ENCODE measurements at regions not wholly inside any gene's neighbourhood (a gene's known extent, or its start where the extent isn't known, plus 50 kb on each side); places are given as distances from the start of the nearest gene placed in this dataset.

GRCh38 chr5:39951070-39951469, 526.3 kb upstream of the DAB2 start:
- no peak overlapping the region for H3K4me3 Mint-ChIP-seq

GRCh38 chr5:39948867-39949468, 524.2 kb upstream of the DAB2 start:
- peaks cover 0 to 5% (median 2%) of the 10 kb centered on the region in 4 donors for H3K4me1 Mint-ChIP-seq
- POLR2A ChIA-PET (ENCODE audit: partially characterized antibody), result interaction anchor here (1.0 to 1.2 kb wide), 2 partner anchors 731 to 735 kb away, joined by 4 read pairs; partner anchors contain the start of gene PTGER4

More at GRCh38 chr5:39951070-39951469, 526.3 kb upstream of the DAB2 start:
- Mint-ChIP-seq H3K9me3 (peaks cover 0 to 3% (median 0%) of the 10 kb centered on the region in 8 donors), H3K4me1 (peaks cover 0 to 5% (median 2%) of the 10 kb centered on the region in 4 donors), H3K36me3 (no peaks in the 10 kb centered on the region), H3K27ac (no peak overlapping the region), H3K27me3 (no peaks in the 10 kb centered on the region)
- ChIA-PET CTCF (ENCODE audit: partially characterized antibody) (interaction anchor here (1.6 kb wide), 1 partner anchor 735 kb away, joined by 11 read pairs; no protein-coding TSS in a partner anchor), POLR2A (ENCODE audit: partially characterized antibody) (no interaction called here)
- intact Hi-C loops (cut with micrococcal nuclease), result loop anchor here (2.0 kb wide), 1 partner anchor 490 kb away; no protein-coding TSS in a partner anchor
- no peaks in the 10 kb centered on the region for H3K27me3 ChIP-seq (ENCODE audit: insufficient read depth, low read length)
- no peak overlapping the region for H3K4me3 ChIP-seq (ENCODE audit: low read length in 2 of 2)
- DNase-seq, result no peak
- H3K27ac ChIP-seq (ENCODE audit: low read depth, low read length), result no peak overlapping the region
- H3K9me3 ChIP-seq (ENCODE audit: control insufficient read depth in 1 of 2, low read length in 2 of 2), result no peaks in the 10 kb centered on the region
- H3K36me3 ChIP-seq (ENCODE audit: insufficient read depth, low read length), result no peaks in the 10 kb centered on the region
- no peaks in the 10 kb centered on the region for H3K4me1 ChIP-seq (ENCODE audit: insufficient read depth, low read length)

GRCh38 chr5:39948341-39948740, 523.6 kb upstream of the DAB2 start:
- no peak for DNase-seq
- Histone ChIP-seq H3K36me3 (ENCODE audit: insufficient read depth, low read length) (no peaks in the 10 kb centered on the region), H3K27me3 (ENCODE audit: insufficient read depth, low read length) (no peaks in the 10 kb centered on the region), H3K4me1 (ENCODE audit: insufficient read depth, low read length) (no peaks in the 10 kb centered on the region), H3K27ac (ENCODE audit: low read depth, low read length) (no peak overlapping the region), H3K4me3 (ENCODE audit: low read length in 2 of 2) (no peak overlapping the region), H3K9me3 (ENCODE audit: control insufficient read depth in 1 of 2, low read length in 2 of 2) (no peaks in the 10 kb centered on the region)
- Mint-ChIP-seq H3K4me1 (peaks cover 0 to 5% (median 2%) of the 10 kb centered on the region in 4 donors), H3K4me3 (no peak overlapping the region), H3K36me3 (no peaks in the 10 kb centered on the region), H3K9me3 (peaks cover 0 to 2% (median 0%) of the 10 kb centered on the region in 8 donors), H3K27me3 (no peaks in the 10 kb centered on the region), H3K27ac (no peak overlapping the region)
- ChIA-PET CTCF (ENCODE audit: partially characterized antibody) (interaction anchor here (0.7 to 3.8 kb wide), 28 partner anchors 7 to 798 kb away, joined by 3 to 35 read pairs (median 4); partner anchors contain the start of gene PTGER4), POLR2A (ENCODE audit: partially characterized antibody) (interaction anchor here (1.2 kb wide), 1 partner anchor 732 kb away, joined by 4 read pairs; the partner anchor contains the start of gene PTGER4)
- intact Hi-C loops (cut with micrococcal nuclease), result loop anchor here (5.0 kb wide), 1 partner anchor 371 kb away; no protein-coding TSS in a partner anchor

More at GRCh38 chr5:39948867-39949468, 524.2 kb upstream of the DAB2 start:
- peak; percentile 64 to 69 (median 66) for DNase-seq
- Histone ChIP-seq H3K4me3 (ENCODE audit: low read length in 2 of 2) (no peak overlapping the region), H3K27ac (ENCODE audit: low read depth, low read length) (no peak overlapping the region), H3K36me3 (ENCODE audit: insufficient read depth, low read length) (no peaks in the 10 kb centered on the region), H3K27me3 (ENCODE audit: insufficient read depth, low read length) (no peaks in the 10 kb centered on the region), H3K9me3 (ENCODE audit: control insufficient read depth in 1 of 2, low read length in 2 of 2) (no peaks in the 10 kb centered on the region), H3K4me1 (ENCODE audit: insufficient read depth, low read length) (no peaks in the 10 kb centered on the region)
- Mint-ChIP-seq H3K4me3 (no peak overlapping the region), H3K9me3 (peaks cover 0 to 2% (median 0%) of the 10 kb centered on the region in 8 donors), H3K27ac (no peak overlapping the region), H3K36me3 (no peaks in the 10 kb centered on the region), H3K27me3 (no peaks in the 10 kb centered on the region)
- intact Hi-C loops (cut with micrococcal nuclease), result loop anchor here (1.0 to 5.0 kb wide), 5 partner anchors 372 to 930 kb away; partner anchors contain the start of gene PRKAA1
- CTCF ChIA-PET (ENCODE audit: partially characterized antibody), result interaction anchor here (0.6 to 3.8 kb wide), 36 partner anchors 8 to 806 kb away, joined by 3 to 35 read pairs (median 4); partner anchors contain the start of gene PTGER4

GRCh38 chr5:39947657-39948056, 522.9 kb upstream of the DAB2 start:
- no peaks in the 10 kb centered on the region for H3K36me3 Mint-ChIP-seq
- H3K9me3 Mint-ChIP-seq, result peaks cover 0 to 2% (median 0%) of the 10 kb centered on the region in 8 donors
- intact Hi-C loops (cut with micrococcal nuclease), result loop anchor here (5.0 kb wide), 1 partner anchor 370 kb away; no protein-coding TSS in a partner anchor
- Histone ChIP-seq H3K27me3 (ENCODE audit: insufficient read depth, low read length) (no peaks in the 10 kb centered on the region), H3K4me3 (ENCODE audit: low read length in 2 of 2) (no peak overlapping the region), H3K4me1 (ENCODE audit: insufficient read depth, low read length) (no peaks in the 10 kb centered on the region), H3K9me3 (ENCODE audit: control insufficient read depth in 1 of 2, low read length in 2 of 2) (no peaks in the 10 kb centered on the region), H3K27ac (ENCODE audit: low read depth, low read length) (no peak overlapping the region), H3K36me3 (ENCODE audit: insufficient read depth, low read length) (no peaks in the 10 kb centered on the region)
- ChIA-PET POLR2A (ENCODE audit: partially characterized antibody) (no interaction called here), CTCF (ENCODE audit: partially characterized antibody) (interaction anchor here (1.5 to 3.8 kb wide), 9 partner anchors 12 to 787 kb away, joined by 3 to 35 read pairs (median 16); partner anchors contain the start of gene PTGER4)
- H3K4me1 Mint-ChIP-seq, result peaks cover 0 to 5% (median 2%) of the 10 kb centered on the region in 4 donors
- H3K27ac Mint-ChIP-seq, result no peak overlapping the region
- no peak for DNase-seq
- no peaks in the 10 kb centered on the region for H3K27me3 Mint-ChIP-seq
- H3K4me3 Mint-ChIP-seq, result no peak overlapping the region

- Mint-ChIP-seq H3K9me3 (no peaks in the 10 kb centered on the region), H3K27ac (peak overlapping the region in 1 of 7 donors; percentile 10), H3K4me3 (no peak overlapping the region), H3K36me3 (no peaks in the 10 kb centered on the region), H3K27me3 (no peaks in the 10 kb centered on the region), H3K4me1 (peaks cover 0 to 5% (median 2%) of the 10 kb centered on the region in 4 donors)
- Histone ChIP-seq H3K9me3 (ENCODE audit: control insufficient read depth in 1 of 2, low read length in 2 of 2) (no peaks in the 10 kb centered on the region), H3K27me3 (ENCODE audit: insufficient read depth, low read length) (no peaks in the 10 kb centered on the region), H3K4me1 (ENCODE audit: insufficient read depth, low read length) (no peaks in the 10 kb centered on the region), H3K36me3 (ENCODE audit: insufficient read depth, low read length) (no peaks in the 10 kb centered on the region), H3K27ac (ENCODE audit: low read depth, low read length) (no peak overlapping the region), H3K4me3 (ENCODE audit: low read length in 2 of 2) (no peak overlapping the region)
- POLR2A ChIA-PET (ENCODE audit: partially characterized antibody), result no interaction called here
- no peak for DNase-seq
- intact Hi-C loops (cut with micrococcal nuclease), result loop anchor here (5.0 kb wide), 1 partner anchor 369 kb away; no protein-coding TSS in a partner anchor
- CTCF ChIA-PET (ENCODE audit: partially characterized antibody), result interaction anchor here (1.5 to 3.8 kb wide), 4 partner anchors 14 to 788 kb away, joined by 3 to 25 read pairs (median 19); no protein-coding TSS in a partner anchor
Measured at GRCh38 chr5:39946356-39947045, 521.7 kb upstream of the DAB2 start.

- Mint-ChIP-seq H3K4me1 (peaks cover 0 to 5% (median 2%) of the 10 kb centered on the region in 4 donors), H3K36me3 (no peaks in the 10 kb centered on the region), H3K27ac (no peak overlapping the region), H3K9me3 (no peaks in the 10 kb centered on the region), H3K4me3 (no peak overlapping the region), H3K27me3 (no peaks in the 10 kb centered on the region)
- Histone ChIP-seq H3K9me3 (ENCODE audit: control insufficient read depth in 1 of 2, low read length in 2 of 2) (no peaks in the 10 kb centered on the region), H3K27ac (ENCODE audit: low read depth, low read length) (no peak overlapping the region), H3K4me1 (ENCODE audit: insufficient read depth, low read length) (no peaks in the 10 kb centered on the region), H3K4me3 (ENCODE audit: low read length in 2 of 2) (no peak overlapping the region), H3K27me3 (ENCODE audit: insufficient read depth, low read length) (no peaks in the 10 kb centered on the region), H3K36me3 (ENCODE audit: insufficient read depth, low read length) (no peaks in the 10 kb centered on the region)
- no peak for DNase-seq
- POLR2A ChIA-PET (ENCODE audit: partially characterized antibody), result no interaction called here
- intact Hi-C loops (cut with micrococcal nuclease), result loop anchor here (5.0 kb wide), 1 partner anchor 369 kb away; no protein-coding TSS in a partner anchor
- CTCF ChIA-PET (ENCODE audit: partially characterized antibody), result interaction anchor here (0.9 to 1.5 kb wide), 2 partner anchors 15 to 743 kb away, joined by 3 read pairs; no protein-coding TSS in a partner anchor
Measured at GRCh38 chr5:39945870-39946269, 521.1 kb upstream of the DAB2 start.

- H3K4me1 Mint-ChIP-seq, result peaks cover 0 to 1% (median 0%) of the 10 kb centered on the region in 4 donors
- DNase-seq, result no peak
- intact Hi-C loops (cut with micrococcal nuclease), result no loop called here
- H3K36me3 Mint-ChIP-seq, result no peaks in the 10 kb centered on the region
- H3K4me3 Mint-ChIP-seq, result no peak overlapping the region
- POLR2A ChIA-PET (ENCODE audit: partially characterized antibody), result no interaction called here
- Histone ChIP-seq H3K36me3 (ENCODE audit: insufficient read depth, low read length) (no peaks in the 10 kb centered on the region), H3K4me3 (ENCODE audit: low read length in 2 of 2) (no peak overlapping the region), H3K4me1 (ENCODE audit: insufficient read depth, low read length) (no peaks in the 10 kb centered on the region), H3K27me3 (ENCODE audit: insufficient read depth, low read length) (no peaks in the 10 kb centered on the region), H3K9me3 (ENCODE audit: control insufficient read depth in 1 of 2, low read length in 2 of 2) (no peaks in the 10 kb centered on the region), H3K27ac (ENCODE audit: low read depth, low read length) (no peak overlapping the region)
- H3K9me3 Mint-ChIP-seq, result peaks cover 0 to 2% (median 0%) of the 10 kb centered on the region in 8 donors
- CTCF ChIA-PET (ENCODE audit: partially characterized antibody), result no interaction called here
- no peak overlapping the region for H3K27ac Mint-ChIP-seq
- no peaks in the 10 kb centered on the region for H3K27me3 Mint-ChIP-seq
Measured at GRCh38 chr5:39943811-39944210, 519.0 kb upstream of the DAB2 start.
